Kidney epithelial cell (primary cell): ENCODE measurements at regions not wholly inside any gene's neighbourhood (a gene's known extent, or its start where the extent isn't known, plus 50 kb on each side); places are given as distances from the start of the nearest gene placed in this dataset.

Experiments used
- DNase-seq: peaks from one replicate; pipeline ENCODE4 v3.0.0-alpha.2; 2010; ENCODE audit warnings: low read depth
- H3K27me3 ChIP-seq: 2 replicates; pipeline ENCODE4 v1.6.0; 2011; ENCODE audit warnings: low read length; ENCODE audit not compliant: control insufficient read depth, insufficient read depth
- H3K36me3 ChIP-seq: 2 replicates; pipeline ENCODE4 v1.5.1; 2011; ENCODE audit warnings: low read length; ENCODE audit not compliant: control insufficient read depth, insufficient read depth
- H3K4me3 ChIP-seq: 2 replicates; pipeline ENCODE4 v1.5.1; 2011; ENCODE audit warnings: low read depth, mild to moderate bottlenecking, control low read depth, low read length
- TF ChIP-seq, protein P1 (sequence below): IDR thresholded peaks from 2 replicates; pipeline ENCODE4 v1.5.1; 2011; ENCODE audit warnings: mild to moderate bottlenecking, moderate library complexity, low read length, control low read depth, inconsistent platforms; ENCODE audit not compliant: insufficient read depth, poor library complexity, severe bottlenecking

- H3K27me3 ChIP-seq: no peaks in the 10 kb centered on the region
- TF ChIP-seq, protein P1, sequence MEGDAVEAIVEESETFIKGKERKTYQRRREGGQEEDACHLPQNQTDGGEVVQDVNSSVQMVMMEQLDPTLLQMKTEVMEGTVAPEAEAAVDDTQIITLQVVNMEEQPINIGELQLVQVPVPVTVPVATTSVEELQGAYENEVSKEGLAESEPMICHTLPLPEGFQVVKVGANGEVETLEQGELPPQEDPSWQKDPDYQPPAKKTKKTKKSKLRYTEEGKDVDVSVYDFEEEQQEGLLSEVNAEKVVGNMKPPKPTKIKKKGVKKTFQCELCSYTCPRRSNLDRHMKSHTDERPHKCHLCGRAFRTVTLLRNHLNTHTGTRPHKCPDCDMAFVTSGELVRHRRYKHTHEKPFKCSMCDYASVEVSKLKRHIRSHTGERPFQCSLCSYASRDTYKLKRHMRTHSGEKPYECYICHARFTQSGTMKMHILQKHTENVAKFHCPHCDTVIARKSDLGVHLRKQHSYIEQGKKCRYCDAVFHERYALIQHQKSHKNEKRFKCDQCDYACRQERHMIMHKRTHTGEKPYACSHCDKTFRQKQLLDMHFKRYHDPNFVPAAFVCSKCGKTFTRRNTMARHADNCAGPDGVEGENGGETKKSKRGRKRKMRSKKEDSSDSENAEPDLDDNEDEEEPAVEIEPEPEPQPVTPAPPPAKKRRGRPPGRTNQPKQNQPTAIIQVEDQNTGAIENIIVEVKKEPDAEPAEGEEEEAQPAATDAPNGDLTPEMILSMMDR: no peak
- no peak overlapping the region for H3K4me3 ChIP-seq
- no peak for DNase-seq
- H3K36me3 ChIP-seq: no peaks in the 10 kb centered on the region
These were observed 106.8 kb upstream of the BCL2L14 start for GRCh38 chr12:11963841-11964471.

- Histone ChIP-seq H3K36me3 (no peaks in the 10 kb centered on the region), H3K4me3 (no peak overlapping the region), H3K27me3 (no peaks in the 10 kb centered on the region)
- DNase-seq: no peak
- TF ChIP-seq, protein P1: no peak
These were observed 105.4 kb upstream of the BCL2L14 start for GRCh38 chr12:11965258-11965910.

GRCh38 chr12:11967376-11968047, 103.2 kb upstream of the BCL2L14 start:
- no peaks in the 10 kb centered on the region for H3K27me3 ChIP-seq
- TF ChIP-seq, protein P1: no peak
- H3K4me3 ChIP-seq: no peak overlapping the region
- no peaks in the 10 kb centered on the region for H3K36me3 ChIP-seq
- DNase-seq: no peak

DNA sequence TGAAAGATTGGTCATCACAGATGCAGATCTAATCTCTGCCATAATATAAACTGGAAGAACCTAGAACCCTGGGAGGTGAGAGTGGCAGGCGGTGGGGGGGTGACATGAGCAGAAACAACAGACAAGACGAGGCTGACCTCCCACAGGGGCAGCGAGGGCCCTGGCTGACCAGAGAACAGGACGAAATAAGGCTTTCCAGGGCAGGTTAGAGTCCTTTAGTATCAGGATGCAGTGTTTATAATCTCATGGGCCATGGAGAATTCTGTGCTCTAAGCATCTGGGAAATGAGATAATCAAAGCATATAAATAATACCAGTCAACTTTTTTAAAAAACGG, 102.7 kb upstream of the BCL2L14 start:
- Histone ChIP-seq H3K27me3 (no peaks in the 10 kb centered on the region), H3K36me3 (no peaks in the 10 kb centered on the region), H3K4me3 (no peak overlapping the region)
- no peak for DNase-seq
- TF ChIP-seq, protein P1: no peak

DNA sequence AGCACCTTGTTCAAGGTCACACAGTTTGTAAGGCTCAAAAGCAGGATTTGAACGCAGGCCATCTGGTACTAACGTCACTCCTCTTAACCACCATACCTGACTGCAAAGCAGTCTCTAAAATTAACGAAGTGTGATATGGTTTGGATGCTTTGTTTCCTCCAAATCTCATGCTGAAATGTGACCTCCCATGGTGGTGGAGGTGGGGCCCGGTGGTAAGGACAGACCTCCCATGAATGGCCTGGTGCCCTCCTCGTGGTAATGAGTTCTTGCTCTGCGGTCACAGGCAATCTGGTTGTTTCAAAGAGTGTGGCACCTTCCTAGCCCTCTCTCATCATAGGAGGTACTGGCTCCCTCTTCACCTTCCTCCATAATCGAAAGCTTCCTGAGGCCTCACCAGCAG, 102.2 kb upstream of the BCL2L14 start:
- TF ChIP-seq, protein P1: no peak
- H3K4me3 ChIP-seq: no peak overlapping the region
- H3K36me3 ChIP-seq: no peaks in the 10 kb centered on the region
- no peak for DNase-seq
- H3K27me3 ChIP-seq: no peaks in the 10 kb centered on the region
